CD4-positive, alpha-beta T cell treated with Interleukin-6 for 4 hours (primary cell): ENCODE measurements at regions not wholly inside any gene's neighbourhood (a gene's known extent, or its start where the extent isn't known, plus 50 kb on each side); places are given as distances from the start of the nearest gene placed in this dataset.

Experiments
- DNase-seq: peaks from one replicate; pipeline ENCODE4 v3.0.0-alpha.2; 2020; ENCODE audit warnings: mixed read lengths

DNA sequence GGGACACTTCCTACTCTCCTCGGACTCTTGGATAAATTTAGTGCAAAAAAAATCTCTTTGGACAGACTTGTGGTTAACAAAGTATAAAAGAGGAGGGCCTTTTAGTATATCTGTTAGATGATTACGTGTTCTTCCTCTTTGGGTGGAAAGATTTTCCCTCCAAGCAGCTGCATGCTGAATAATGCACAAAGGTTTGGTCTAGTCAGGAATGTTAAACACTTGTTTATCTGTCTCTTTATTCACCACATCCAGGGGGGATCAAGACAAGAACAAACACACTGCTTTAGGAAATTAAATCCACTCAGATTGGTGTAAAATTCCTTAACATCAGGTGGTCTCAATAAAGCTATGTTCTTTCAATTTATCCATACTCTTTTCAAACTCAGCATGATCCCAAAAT, 260.9 kb upstream of the CHD6 start:
- DNase-seq = no peak

DNA sequence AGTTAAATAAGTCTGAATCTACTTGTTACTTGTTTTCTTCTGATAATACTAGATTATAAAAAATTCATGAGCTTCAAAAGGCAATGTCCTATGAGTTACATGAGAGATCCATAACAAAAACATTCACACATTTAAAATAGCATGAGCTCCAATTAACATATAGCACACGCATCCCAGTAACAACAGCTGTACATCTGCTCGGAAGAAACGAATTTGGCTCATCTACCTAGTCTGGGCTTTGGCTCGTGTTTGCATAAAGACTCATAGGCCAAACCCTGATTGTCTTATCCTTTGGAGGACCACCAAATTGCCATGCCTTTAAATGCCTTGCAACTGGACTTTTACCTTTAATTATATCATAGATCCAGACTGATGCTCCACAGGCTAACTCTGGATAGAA, 259.7 kb upstream of the CHD6 start:
- no peak for DNase-seq

DNA sequence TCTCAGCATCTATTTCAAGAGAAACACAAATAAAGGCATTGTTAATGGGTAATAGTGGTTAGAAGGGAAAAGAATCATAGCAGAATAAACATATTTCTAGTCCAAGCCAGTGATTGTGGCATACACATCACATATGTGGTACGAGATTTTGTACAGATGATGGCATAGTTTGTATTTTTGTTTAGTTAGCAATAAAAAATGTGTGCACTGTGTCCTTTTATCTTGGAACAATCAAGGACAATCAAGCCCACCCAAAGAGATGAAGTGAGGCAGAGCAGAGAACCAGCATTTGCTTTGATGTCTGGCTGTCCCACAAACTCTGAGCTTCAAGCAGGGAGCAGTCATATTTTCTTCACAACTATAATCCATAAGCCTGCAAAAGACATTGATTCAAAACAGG, 256.5 kb upstream of the CHD6 start:
- no peak for DNase-seq

DNA sequence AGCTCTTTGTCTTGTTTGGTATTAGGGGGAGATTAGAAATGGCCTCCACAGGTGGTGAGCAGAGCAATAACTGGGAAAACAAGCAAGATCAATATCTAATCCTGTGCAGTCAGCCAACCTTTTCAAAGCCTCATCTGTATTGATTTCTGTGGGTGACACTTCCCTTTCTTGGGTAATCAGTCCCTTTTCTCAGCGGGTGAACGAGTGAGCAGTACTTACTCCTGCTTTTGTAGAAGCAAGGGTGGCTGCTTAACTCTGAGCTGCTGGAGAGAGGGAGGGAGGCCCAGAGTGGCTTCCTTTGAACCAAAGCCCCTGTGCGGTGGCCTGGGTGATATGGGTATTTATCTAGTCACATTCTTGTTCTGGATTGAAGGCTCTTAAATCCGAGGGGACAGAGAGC, 254.8 kb upstream of the CHD6 start:
- DNase-seq = no peak

DNA sequence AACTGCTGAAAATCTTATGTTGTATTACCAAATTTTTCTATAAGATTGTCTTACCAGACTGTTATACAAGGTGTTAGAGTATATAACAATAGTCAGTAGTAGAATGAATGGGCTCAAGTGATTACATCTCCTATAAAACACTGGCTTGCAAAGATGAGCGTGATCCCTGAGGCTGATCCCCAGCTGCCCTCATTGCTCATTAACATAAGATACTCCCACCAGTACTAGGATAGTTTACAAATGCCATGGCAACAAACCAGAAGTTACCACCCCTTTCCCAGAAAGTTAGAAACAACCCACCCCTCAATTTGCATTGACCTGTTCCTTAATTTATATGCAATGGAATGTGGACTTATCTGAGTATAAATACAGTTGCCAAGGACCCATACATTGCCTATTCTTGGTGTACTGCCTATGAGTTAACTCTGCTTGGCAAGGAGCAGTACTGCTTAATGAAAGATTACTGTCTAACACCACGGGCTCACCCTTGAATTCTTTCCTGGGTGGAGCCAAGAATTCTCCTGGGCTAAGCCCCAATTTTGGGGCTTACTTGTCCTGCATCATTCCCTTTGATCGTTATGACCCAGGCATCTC, 252.8 kb upstream of the CHD6 start:
- no peak for DNase-seq

DNA sequence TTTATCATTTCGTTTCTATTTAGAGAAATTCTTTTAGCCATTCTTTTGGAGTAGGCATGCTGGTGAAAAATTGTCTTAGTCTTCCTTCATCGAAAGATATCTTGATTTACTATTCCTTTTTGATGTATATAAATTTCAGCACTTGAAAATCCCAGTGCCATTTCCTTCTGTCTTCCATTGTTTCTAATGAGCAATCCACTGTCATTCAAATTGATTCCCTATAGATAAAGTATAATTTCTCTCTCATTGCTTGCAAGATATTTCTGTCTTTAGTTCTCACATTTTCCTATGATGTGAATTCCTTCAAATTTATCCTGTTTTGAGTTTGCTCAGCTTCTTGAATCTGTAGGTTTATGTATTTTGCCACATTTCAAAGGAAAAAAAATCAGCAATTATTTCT, 251.1 kb upstream of the CHD6 start:
- no peak for DNase-seq

DNA sequence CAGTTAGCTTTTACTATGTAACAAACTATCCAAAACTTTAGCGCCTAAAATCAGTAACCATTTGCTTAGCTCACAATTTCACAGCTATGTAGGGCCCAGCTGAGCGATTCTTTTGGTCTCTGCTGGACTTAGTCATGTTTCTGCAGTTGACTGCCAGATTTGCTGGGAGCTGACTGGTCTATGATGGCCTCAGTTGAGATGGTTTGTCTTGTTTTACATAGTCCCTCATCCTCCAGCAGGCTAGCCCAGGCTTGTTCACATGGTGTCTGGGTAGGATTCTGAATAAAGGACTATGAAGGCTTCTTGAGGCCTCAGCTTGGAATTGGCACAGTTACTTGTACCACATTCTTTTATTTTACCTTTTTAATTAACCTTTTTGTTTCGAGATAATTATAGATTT, 247.8 kb upstream of the CHD6 start:
- no peak for DNase-seq

DNA sequence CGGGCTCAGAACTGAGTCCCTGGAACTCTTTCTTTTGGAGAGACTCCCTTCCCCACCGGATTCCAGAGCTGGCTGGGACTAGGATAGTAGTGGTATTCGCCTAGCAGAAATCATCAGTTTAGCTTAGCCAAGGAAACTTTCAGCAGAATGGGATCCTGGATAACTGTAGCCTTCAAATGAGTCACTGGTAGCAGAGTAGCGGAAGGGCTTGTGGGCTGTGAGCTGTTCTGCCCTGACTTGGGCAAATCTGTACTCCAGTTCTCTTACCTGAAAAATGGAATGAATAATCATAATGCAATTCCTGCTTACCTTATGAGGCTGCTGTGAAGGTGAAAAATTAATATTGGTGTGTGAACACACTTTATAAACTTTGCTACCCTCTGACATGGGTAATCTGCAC, 244.3 kb upstream of the CHD6 start:
- DNase-seq = no peak

DNA sequence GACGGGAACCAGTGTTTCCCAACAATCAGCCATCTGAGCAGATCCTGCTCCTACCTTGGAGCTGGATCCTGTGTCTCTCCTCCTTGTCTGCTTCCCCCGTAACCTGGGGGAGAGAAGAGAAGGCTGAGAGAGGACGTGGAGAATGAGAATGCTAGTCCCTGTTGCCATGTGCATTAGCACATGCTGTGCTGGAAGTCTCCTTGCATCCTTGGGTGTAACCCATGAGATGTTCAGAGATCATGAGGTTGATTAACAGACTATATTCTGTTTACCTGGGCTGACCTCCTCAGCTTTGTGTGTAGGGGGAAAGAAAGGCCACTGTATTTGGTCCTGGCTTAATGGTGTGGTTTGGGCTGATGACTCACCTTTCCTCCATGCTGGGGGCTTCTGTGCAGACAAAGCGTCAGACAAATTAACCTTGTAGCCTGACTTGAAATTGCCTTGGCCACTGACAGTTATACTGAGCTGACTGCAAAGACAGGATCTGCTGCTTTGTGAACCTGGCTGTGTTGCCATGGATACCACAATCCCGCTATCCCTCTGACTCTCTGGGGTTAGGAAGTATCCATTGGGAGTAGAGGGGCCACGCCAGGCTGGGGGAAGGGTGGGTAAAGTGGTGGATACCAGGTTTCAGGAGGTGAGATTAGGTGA, 243.7 kb upstream of the CHD6 start:
- no peak for DNase-seq

DNA sequence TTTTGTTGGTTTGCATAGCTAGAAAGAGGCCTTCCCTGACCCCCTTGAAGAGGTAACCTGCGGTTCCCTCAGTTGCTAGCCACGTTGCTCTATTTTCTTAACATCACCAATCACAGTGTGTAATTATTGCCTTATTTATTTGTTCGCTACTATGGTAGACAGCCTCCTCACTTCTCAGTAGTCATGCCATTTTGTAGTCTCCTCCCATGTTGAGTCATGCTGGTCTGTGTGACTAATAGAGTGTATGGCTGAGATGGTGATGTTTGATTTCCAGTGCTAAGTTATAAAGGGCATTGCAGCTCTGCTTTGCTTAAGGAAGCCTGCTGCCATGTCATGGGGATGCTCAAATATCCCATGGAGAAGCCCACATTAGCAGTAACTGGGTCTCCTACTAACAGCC, 236.6 kb upstream of the CHD6 start:
- DNase-seq = no peak

DNA sequence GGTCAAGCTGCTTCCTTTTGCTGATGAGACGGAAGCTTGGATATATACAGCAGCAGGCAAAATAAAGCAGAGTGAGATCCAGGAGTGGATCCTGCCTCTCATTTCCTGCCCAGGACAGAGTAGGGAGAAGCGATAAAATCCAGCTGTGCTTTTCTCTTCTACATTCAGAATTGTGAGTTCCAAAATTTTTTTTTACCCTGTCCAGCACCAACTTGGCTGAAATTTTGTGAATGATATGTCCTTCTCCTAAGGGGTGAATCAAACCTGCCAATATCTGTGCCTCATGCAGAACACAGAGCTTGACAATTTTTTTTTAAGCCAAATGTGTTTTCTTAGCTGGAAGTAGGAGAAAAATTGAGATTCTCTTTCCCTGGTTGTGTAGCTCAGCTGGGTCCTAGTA, 235.6 kb upstream of the CHD6 start:
- DNase-seq = no peak

DNA sequence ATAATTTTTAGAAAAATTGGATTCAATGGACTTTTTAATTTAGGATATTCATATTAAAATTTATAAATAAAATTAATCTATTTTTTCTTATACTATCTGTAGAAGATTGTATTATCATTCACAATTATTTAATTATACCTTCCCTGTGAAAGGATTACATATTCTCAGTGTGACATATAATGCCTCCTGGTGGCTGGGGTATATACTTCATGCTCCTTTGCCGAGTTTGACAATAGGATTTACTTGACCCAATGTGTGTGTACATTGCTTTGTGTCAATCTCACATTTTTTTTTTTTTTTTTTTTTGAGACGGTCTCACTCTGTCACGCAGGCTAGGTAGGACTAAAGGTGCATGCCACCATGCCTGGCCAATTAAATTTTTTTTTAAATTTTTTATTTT, 230.0 kb upstream of the CHD6 start:
- DNase-seq = no peak

DNA sequence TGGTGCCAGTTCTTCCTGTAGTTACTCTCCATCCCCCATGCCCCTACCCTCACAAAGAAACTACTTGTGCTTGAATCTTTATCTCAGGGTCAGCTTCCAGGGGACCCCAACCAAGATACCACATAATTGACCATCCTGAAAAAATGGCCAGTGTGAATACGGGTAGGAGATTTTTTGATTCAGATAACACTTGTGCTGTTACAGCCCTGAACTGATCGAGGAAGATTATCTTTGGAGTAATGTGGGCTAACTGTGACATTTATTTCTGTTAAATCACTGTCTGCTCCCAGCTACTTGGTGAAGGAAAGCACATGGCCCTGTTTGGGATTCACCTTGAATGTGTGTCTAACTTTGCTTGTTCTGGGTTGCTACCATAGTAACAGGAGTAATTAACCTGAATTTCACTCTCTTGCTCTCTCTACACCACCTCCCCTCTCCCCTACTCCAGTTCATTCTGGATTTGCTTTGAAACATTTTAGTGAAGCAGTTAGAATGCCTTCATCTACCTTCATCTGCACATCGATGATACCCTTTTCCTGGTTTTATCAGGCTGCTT, 219.6 kb upstream of the CHD6 start:
- DNase-seq = no peak

DNA sequence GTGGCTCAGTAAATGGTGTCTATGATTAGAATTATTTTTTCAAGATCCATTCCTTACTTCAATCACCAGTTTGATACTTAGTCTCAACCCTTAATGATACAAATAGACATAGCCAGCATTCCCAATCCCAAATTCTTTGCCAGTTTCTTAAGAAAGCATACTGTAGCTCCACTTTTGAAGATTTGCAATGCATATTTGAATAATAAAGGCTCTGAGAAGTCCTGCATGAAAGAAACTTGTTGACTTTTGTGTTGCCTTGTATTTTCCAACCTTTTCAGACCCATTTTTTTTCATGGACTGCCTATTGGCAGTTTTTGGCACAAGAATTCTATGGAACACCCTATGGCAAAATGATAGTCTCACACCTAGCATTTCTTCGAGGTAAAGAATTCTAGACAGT, 215.6 kb upstream of the CHD6 start:
- DNase-seq = no peak

DNA sequence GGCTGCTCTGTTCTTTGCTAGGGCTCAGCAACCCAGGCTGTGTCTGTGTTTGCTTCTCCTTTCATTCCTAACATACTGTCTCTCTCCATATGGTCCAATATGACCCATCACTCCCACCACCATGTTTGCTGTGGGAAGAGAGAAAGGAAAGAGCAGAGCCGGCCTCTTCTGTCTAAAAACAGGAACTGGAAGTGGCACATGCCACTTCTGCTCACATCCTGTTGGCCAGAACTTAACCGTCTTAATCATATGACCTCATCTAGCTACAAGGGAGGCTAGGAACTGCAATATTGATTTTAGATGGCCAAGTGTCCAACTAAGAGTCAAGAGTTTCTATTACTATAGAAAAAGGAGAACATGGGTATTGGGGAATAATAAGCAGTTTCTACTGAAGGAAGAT, 212.5 kb upstream of the CHD6 start:
- no peak for DNase-seq

DNA sequence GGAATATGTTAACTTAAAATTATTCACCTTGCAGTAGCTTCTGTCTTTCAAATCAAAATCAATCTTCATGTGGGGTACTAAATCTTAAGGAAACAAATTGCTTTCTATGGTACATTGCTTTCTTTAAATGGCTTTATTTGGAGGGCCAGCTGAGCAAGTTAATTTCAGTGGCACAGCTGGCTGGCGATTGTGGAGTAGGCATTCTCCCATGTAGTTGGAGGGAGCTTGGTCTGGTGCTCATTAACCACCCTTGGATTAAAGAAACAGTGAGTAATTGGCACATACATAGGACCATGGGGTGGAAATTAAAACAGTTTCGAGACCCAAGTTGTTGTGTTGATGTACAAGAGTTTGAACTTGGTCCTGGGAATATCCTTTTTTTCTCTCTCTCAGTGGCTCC, 201.3 kb upstream of the CHD6 start:
- DNase-seq = no peak

DNA sequence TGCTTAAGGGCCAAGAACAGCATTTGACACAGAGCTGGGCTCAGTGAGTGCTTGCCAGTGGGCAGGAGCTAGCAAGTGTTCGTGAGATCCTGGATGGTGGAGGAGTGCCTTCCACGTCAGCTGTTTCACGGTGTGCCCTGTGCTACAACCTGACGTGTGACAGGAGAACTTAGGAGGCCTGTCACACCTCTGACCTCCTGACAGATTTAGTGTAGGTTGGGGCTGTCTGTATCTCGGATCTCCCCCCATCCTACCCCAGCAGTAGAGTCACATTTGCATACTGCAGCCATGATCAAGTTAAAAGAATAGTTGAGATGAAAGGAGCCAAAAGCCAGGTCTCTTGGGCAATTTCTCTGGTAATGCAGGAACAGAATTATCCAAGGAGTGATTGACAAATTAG, 200.8 kb upstream of the CHD6 start:
- DNase-seq = no peak

DNA sequence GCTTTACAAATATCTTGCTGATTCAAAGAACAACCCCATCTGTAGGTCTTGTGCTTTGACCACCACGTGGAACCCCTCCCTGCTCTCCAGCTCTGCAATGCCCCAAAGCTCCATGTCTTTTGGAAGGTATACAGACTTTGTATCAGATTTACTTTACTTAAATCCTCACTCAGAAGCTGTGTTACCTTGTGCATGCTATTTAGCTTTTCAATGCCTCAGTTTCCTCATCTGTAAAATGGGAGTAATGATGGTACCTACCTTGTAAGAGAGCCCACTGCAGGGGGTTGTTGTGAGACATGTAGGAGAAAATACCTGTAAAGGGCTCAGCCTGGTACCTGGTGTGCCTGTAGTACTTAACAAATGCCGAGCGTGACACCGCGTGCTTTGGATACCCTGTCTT, 200.2 kb upstream of the CHD6 start:
- DNase-seq = no peak

DNA sequence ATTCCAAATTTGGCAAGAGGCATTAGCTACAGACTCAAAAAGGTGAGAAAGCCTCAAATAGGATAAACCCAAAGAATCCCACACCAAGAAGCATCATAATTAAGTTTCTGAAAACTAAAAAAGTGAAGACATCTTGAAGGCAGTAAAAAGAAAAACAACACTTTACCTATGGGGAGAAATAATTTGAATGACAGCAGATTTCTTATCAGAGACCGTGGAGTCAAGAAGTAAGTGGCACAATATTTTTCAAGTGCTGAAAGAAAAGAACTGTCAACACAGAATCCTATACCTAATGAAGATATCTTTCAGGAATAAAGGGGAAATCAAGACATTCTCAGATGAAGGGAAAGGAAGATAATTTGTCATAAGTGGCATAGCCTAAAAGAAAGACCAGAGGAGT, 193.3 kb upstream of the CHD6 start:
- DNase-seq = no peak

DNA sequence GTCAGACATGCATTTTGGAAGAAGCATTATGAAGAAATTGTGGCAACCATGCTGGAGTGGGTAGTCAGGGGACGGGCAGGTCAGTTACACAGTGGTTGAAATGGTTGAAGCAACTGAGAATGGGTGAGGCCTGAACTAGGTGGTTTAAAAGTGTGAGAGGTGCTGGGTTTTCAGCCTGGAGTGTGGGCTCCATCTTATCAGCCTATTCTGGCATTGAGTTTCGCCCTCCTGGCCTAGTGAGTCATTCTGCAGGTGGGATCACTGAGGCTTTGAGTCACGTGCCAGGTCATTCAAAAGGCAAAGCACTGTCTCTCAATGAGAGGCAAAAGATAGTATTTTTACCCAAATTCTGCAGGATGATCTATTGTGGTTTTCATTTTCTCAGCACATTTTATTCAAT, 181.9 kb upstream of the CHD6 start:
- DNase-seq = no peak

DNA sequence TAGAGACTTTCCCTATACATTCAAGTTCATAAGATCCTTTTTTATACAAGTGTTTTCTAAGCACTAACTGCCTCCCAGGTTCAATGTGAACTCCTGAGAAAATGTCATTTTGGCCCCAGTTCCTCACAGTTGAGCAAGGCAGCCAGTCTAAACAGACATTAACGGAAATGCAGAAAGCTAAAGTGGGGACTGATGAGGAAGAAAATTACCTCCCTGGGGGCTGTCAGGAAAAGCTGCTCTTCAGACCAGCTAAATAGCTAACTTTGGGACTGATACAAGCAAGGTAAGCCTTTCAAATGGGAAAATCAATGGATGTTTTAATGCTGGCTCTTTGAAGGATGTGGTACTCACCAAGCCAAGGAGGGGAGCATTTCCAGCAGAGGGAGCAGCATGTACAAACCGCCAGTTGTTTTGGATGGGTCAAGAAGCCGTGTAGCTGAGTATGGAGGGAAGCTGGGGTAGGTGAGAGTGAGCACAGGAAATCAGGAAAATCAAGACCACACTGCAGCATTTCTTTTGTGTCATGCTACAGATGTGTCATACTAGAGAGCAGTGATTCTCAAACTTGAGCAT, 180.8 kb upstream of the CHD6 start:
- DNase-seq = no peak

DNA sequence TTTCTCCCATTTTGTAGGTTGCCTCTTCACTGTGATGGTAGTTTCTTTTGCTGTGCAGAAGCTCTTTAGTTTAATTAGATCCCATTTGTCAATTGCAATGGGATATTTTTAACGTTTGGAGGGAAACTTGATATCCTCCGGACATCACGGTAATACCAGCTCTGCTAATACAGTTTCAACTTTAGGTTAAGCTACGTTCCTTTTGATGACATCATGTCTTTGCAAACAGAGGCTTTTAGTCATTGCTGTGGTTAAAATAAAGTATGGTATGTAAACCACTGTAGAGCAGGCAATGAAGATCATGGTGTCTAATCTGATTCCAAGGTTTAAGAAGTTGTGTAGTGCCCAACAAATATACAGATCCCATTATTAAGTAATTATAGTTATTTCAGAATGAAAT, 168.0 kb upstream of the CHD6 start:
- DNase-seq = no peak

DNA sequence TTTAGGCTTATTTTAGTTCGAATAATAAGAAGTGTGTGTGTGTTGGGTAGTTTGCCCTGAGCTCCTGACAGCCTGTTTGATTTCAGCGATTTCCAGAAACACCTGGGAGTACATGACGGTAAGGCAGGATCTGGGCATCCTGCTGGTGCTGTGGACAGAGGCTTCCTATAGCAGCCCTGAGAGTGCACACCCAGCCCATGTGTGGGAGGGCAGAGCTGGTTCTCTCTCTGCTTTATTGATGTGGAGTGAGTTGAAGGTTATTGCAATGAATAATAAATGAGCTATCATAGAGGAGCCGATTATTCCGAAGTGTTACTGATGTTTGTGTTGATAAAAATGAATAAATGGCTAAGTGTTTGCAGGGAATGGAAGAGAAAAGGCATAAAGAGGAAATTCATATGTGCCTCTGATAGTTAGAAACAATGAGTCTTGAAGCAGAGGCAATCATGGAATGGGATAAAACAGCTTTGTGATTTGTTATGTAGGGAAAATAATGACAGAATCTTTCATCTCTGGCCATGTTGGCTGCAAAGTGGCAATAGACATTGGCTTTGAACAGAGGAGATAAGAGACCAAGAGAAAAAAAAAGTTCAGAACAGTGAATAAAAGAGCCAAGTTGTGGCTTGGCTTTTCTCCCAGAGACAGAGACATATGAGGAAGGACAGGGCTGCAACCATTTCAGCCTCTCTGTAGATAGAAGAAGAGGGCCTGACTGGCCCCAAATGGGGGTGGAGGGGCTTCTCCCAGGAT, 166.2 kb upstream of the CHD6 start:
- no peak for DNase-seq
